OCI-LY3 (cell line): ENCODE measurements at regions not wholly inside any gene's neighbourhood (a gene's known extent, or its start where the extent isn't known, plus 50 kb on each side); places are given as distances from the start of the nearest gene placed in this dataset.

Experiments used
- H2AFZ ChIP-seq: fragments of 200-600, 300-600 bp; shearing (Covaris generic); 2 replicates; pipeline ENCODE4 v1.6.0; 2014; ENCODE audit warnings: antibody characterized with exemption, low read depth, low read length
- H3K27ac ChIP-seq: fragments of 200-600, 300-600 bp; sonication (generic); 2 replicates; pipeline ENCODE4 v1.5.1; 2014; ENCODE audit warnings: mild to moderate bottlenecking, low read length, moderate library complexity, mixed read lengths
- H3K27me3 ChIP-seq: fragments of 200-600, 300-600 bp; sonication (generic); 2 replicates; pipeline ENCODE4 v1.6.1; 2014; ENCODE audit warnings: low read depth, low read length, mixed read lengths
- H3K36me3 ChIP-seq: fragments of 200-600, 300-600 bp; sonication (generic); replicated peaks from 2 replicates; pipeline ENCODE3; 2014; ENCODE audit warnings: low read depth, low read length, mixed read lengths
- H3K4me1 ChIP-seq: fragments of 300-600, 200-600 bp; sonication (generic); 2 replicates; pipeline ENCODE4 v1.6.1; 2014; ENCODE audit warnings: low read length, mixed read lengths
- H3K4me2 ChIP-seq: fragments of 200-600, 300-600 bp; sonication (generic); 2 replicates; pipeline ENCODE4 v1.6.1; 2014; ENCODE audit warnings: low read length, mixed read lengths
- H3K4me3 ChIP-seq: fragments of 300-600, 200-600 bp; sonication (generic); 2 replicates; pipeline ENCODE4 v1.5.1; 2014; ENCODE audit warnings: antibody characterized with exemption, mild to moderate bottlenecking, low read length, moderate library complexity
- H3K79me2 ChIP-seq: fragments of 300-600, 200-600 bp; shearing (Covaris generic); 2 replicates; pipeline ENCODE4 v1.6.1; 2014; ENCODE audit warnings: mild to moderate bottlenecking, low read length, mixed read lengths
- H3K9ac ChIP-seq: fragments of 300-600, 200-600 bp; shearing (Covaris generic); 2 replicates; pipeline ENCODE4 v1.6.0; 2014; ENCODE audit warnings: mild to moderate bottlenecking, low read length, moderate library complexity
- H3K9me3 ChIP-seq: fragments of 200-600, 300-600 bp; shearing (Covaris generic); 2 replicates; pipeline ENCODE4 v1.6.1; 2014; ENCODE audit warnings: low read length, mixed read lengths; ENCODE audit not compliant: insufficient read depth
- H4K20me1 ChIP-seq: fragments of 200-600, 300-600 bp; sonication (generic); 2 replicates; pipeline ENCODE4 v1.6.1; 2016; ENCODE audit warnings: low read length, mixed read lengths; ENCODE audit not compliant: insufficient read depth
- EZH2phosphoT487 ChIP-seq: fragments of 200-600 bp; shearing (Covaris generic); IDR thresholded peaks from 2 replicates; pipeline ENCODE4 v1.6.1; 2018; ENCODE audit warnings: antibody characterized with exemption, mixed run types, low read depth
- TF ChIP-seq, protein P1 (sequence below): fragments of 200-600, 300-600 bp; sonication (generic); IDR thresholded peaks from 2 replicates; pipeline ENCODE4 v1.5.1; 2014; ENCODE audit warnings: antibody characterized with exemption, low read length, low read depth

DNA sequence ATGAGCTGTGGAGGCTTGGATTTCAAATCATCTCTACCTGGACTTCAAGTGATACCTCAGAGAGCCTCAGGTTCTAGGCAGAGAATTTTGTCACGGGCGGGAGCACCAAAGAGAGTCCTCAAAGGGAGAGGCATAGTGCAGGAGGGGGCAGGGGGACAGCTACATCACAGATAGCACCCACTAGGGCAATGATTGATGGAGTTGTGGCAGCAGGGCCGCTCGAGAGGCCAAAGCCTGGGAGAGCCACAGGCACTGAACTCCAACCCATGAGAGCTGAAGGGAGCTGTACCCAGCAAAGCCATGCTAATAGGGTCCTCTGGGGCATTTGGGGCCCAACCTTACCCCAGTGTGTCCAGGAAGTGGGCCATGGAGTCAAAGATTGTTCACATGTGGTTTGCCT lies 232.0 kb upstream of the PCDH15 start:
- Histone ChIP-seq H4K20me1 (no peaks in the 10 kb centered on the region), H3K79me2 (no peaks in the 10 kb centered on the region), H3K4me1 (no peaks in the 10 kb centered on the region), H3K9ac (no peak overlapping the region), H3K4me3 (no peak overlapping the region), H3K27me3 (no peaks in the 10 kb centered on the region), H3K9me3 (no peaks in the 10 kb centered on the region), H2AFZ (no peak overlapping the region), H3K4me2 (no peak overlapping the region), H3K27ac (no peak overlapping the region), H3K36me3 (no peaks in the 10 kb centered on the region)
- TF ChIP-seq, protein P1, sequence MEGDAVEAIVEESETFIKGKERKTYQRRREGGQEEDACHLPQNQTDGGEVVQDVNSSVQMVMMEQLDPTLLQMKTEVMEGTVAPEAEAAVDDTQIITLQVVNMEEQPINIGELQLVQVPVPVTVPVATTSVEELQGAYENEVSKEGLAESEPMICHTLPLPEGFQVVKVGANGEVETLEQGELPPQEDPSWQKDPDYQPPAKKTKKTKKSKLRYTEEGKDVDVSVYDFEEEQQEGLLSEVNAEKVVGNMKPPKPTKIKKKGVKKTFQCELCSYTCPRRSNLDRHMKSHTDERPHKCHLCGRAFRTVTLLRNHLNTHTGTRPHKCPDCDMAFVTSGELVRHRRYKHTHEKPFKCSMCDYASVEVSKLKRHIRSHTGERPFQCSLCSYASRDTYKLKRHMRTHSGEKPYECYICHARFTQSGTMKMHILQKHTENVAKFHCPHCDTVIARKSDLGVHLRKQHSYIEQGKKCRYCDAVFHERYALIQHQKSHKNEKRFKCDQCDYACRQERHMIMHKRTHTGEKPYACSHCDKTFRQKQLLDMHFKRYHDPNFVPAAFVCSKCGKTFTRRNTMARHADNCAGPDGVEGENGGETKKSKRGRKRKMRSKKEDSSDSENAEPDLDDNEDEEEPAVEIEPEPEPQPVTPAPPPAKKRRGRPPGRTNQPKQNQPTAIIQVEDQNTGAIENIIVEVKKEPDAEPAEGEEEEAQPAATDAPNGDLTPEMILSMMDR = no peak
- no peak for TF ChIP-seq EZH2phosphoT487

DNA sequence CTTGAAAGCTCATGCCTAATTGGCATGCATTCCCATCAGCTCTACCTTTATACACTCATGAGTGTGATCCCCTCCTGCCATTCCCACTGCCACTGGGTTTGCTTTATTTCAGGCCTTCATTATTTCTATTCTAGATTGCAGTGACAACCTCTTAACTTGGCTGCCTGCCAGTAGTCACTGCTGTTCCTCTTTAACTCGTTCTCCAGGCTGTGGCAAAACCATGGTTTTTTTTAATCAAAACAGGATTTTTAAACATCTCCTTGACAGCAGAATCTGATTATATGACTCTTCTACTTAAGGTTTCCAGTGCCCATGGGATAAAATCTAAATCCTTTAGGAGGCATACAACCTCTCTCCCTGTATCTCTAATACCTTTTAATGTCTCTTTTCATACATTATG lies 223.7 kb upstream of the PCDH15 start:
- H3K36me3 ChIP-seq = no peaks in the 10 kb centered on the region
- H3K9ac ChIP-seq = no peak overlapping the region
- no peaks in the 10 kb centered on the region for H3K79me2 ChIP-seq
- no peak overlapping the region for H3K4me3 ChIP-seq
- TF ChIP-seq EZH2phosphoT487 = no peak
- TF ChIP-seq, protein P1 = no peak
- H3K27ac ChIP-seq = no peak overlapping the region
- H3K4me1 ChIP-seq = 0 out of 2 replicates have a peak, but pooled peaks cover under 1% of the 10 kb centered on the region
- no peaks in the 10 kb centered on the region for H3K9me3 ChIP-seq
- H2AFZ ChIP-seq = no peak overlapping the region
- no peaks in the 10 kb centered on the region for H4K20me1 ChIP-seq
- H3K4me2 ChIP-seq = no peak overlapping the region
- H3K27me3 ChIP-seq = no peaks in the 10 kb centered on the region

DNA sequence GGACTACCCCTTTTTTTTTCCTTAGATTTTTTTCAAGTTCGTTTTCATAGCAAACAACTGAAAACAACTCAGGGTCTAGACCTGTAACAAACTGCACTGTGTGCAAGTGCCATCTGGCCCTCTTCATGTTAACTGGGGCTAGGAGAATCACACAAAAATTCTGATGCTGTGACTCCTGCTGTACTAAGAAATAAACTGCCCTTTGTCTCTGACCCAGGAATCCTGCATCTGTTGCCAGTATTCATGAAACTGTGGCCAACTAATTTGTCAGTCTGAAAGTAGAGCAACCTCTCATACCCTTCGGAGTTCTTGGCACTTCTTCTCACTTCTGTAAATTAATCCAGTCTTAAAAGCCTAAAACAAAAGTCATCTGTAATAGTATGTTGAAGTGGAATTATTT lies 218.4 kb upstream of the PCDH15 start:
- H3K27ac ChIP-seq = no peak overlapping the region
- H3K9ac ChIP-seq = no peak overlapping the region
- no peak for TF ChIP-seq EZH2phosphoT487
- TF ChIP-seq, protein P1 = no peak
- H3K4me2 ChIP-seq = no peak overlapping the region
- peaks cover 6% of the 10 kb centered on the region; the same call in 1 of the 2 replicates for H3K4me1 ChIP-seq
- no peaks in the 10 kb centered on the region for H3K9me3 ChIP-seq
- no peak overlapping the region for H3K4me3 ChIP-seq
- no peaks in the 10 kb centered on the region for H3K27me3 ChIP-seq
- H3K36me3 ChIP-seq = no peaks in the 10 kb centered on the region
- H4K20me1 ChIP-seq = no peaks in the 10 kb centered on the region
- H2AFZ ChIP-seq = no peak overlapping the region
- H3K79me2 ChIP-seq = no peaks in the 10 kb centered on the region

DNA sequence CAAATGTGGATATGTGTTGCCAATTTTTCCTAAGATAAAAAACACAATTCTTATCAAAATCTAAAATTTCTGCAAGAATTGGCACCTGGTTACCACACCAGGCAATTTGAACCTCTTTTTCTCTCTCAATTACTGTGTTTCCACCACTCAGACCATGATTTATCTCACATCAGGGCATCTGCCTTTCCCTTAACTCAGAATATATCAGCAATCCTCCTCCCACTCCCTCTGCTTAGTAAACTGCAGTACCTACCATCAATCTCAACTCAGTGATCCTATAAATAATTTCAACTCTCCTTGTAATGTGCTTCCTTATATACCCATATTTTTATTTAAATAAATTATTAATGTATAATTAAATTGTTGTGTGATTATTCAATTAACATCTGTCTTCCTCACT lies 212.3 kb upstream of the PCDH15 start:
- H2AFZ ChIP-seq = no peak overlapping the region
- TF ChIP-seq EZH2phosphoT487 = no peak
- TF ChIP-seq, protein P1 = no peak
- H3K27me3 ChIP-seq = no peaks in the 10 kb centered on the region
- no peak overlapping the region for H3K9ac ChIP-seq
- no peak overlapping the region for H3K4me3 ChIP-seq
- H3K36me3 ChIP-seq = no peaks in the 10 kb centered on the region
- no peaks in the 10 kb centered on the region for H3K79me2 ChIP-seq
- H4K20me1 ChIP-seq = no peaks in the 10 kb centered on the region
- no peaks in the 10 kb centered on the region for H3K9me3 ChIP-seq
- H3K4me2 ChIP-seq = no peak overlapping the region
- H3K4me1 ChIP-seq = no peaks in the 10 kb centered on the region
- no peak overlapping the region for H3K27ac ChIP-seq
